Endothelial cell (in vitro differentiated cells): ENCODE measurements at regions not wholly inside any gene's neighbourhood (a gene's known extent, or its start where the extent isn't known, plus 50 kb on each side); places are given as distances from the start of the nearest gene placed in this dataset.

Experiments used
- DNase-seq: peaks from one replicate; pipeline ENCODE4 v3.0.0; 2021; ENCODE audit warnings: low spot score
- H3K27ac Mint-ChIP-seq: one replicate; pipeline ENCODE4 v1.8.0; 2021; ENCODE audit warnings: mixed read lengths, inconsistent platforms; ENCODE audit not compliant: unreplicated experiment
- H3K27me3 Mint-ChIP-seq: one replicate; pipeline ENCODE4 v1.8.0; 2021; ENCODE audit warnings: mild to moderate bottlenecking, moderate library complexity, mixed read lengths, inconsistent platforms; ENCODE audit not compliant: unreplicated experiment
- H3K36me3 Mint-ChIP-seq: one replicate; pipeline ENCODE4 v1.8.0; 2021; ENCODE audit warnings: mild to moderate bottlenecking, low read depth, mixed read lengths, inconsistent platforms; ENCODE audit not compliant: unreplicated experiment
- H3K4me1 Mint-ChIP-seq: one replicate; pipeline ENCODE4 v1.8.0; 2021; ENCODE audit warnings: mild to moderate bottlenecking, mixed read lengths, inconsistent platforms; ENCODE audit not compliant: unreplicated experiment
- H3K4me3 Mint-ChIP-seq: one replicate; pipeline ENCODE4 v1.8.0; 2021; ENCODE audit warnings: mild to moderate bottlenecking, mixed read lengths, inconsistent platforms; ENCODE audit not compliant: unreplicated experiment
- H3K9me3 Mint-ChIP-seq: one replicate; pipeline ENCODE4 v1.8.0; 2021; ENCODE audit warnings: mixed read lengths, inconsistent platforms; ENCODE audit not compliant: unreplicated experiment
- CTCF ChIP-seq: fragments of 200-600 bp; sonication (generic); IDR thresholded peaks from one replicate; pipeline ENCODE4 v1.5.0; 2021; ENCODE audit warnings: antibody characterized with exemption; ENCODE audit not compliant: unreplicated experiment

GRCh38 chr5:27708534-27708933, 670.1 kb upstream of the CDH9 start:
- Mint-ChIP-seq H3K4me1 (no peaks in the 10 kb centered on the region), H3K4me3 (no peak overlapping the region), H3K9me3 (no peaks in the 10 kb centered on the region), H3K27ac (no peak overlapping the region), H3K27me3 (no peaks in the 10 kb centered on the region), H3K36me3 (no peaks in the 10 kb centered on the region)
- no peak for DNase-seq
- no peak for TF ChIP-seq CTCF

GRCh38 chr5:27706832-27707231, 668.4 kb upstream of the CDH9 start:
- no peak for TF ChIP-seq CTCF
- no peak overlapping the region for H3K4me3 Mint-ChIP-seq
- no peaks in the 10 kb centered on the region for H3K9me3 Mint-ChIP-seq
- no peak overlapping the region for H3K27ac Mint-ChIP-seq
- DNase-seq: no peak
- H3K27me3 Mint-ChIP-seq: no peaks in the 10 kb centered on the region
- H3K36me3 Mint-ChIP-seq: no peaks in the 10 kb centered on the region
- H3K4me1 Mint-ChIP-seq: no peaks in the 10 kb centered on the region

- no peaks in the 10 kb centered on the region for H3K36me3 Mint-ChIP-seq
- no peaks in the 10 kb centered on the region for H3K4me1 Mint-ChIP-seq
- TF ChIP-seq CTCF: no peak
- H3K27me3 Mint-ChIP-seq: no peaks in the 10 kb centered on the region
- H3K9me3 Mint-ChIP-seq: no peaks in the 10 kb centered on the region
- no peak overlapping the region for H3K4me3 Mint-ChIP-seq
- H3K27ac Mint-ChIP-seq: no peak overlapping the region
- no peak for DNase-seq
Measured at GRCh38 chr5:27705661-27706060, 667.3 kb upstream of the CDH9 start.

- no peak overlapping the region for H3K27ac Mint-ChIP-seq
Measured at GRCh38 chr5:27701931-27702903, 663.8 kb upstream of the CDH9 start.

More at GRCh38 chr5:27701931-27702903, 663.8 kb upstream of the CDH9 start:
- no peaks in the 10 kb centered on the region for H3K9me3 Mint-ChIP-seq
- no peak for TF ChIP-seq CTCF
- H3K4me1 Mint-ChIP-seq: no peaks in the 10 kb centered on the region
- DNase-seq: no peak
- no peaks in the 10 kb centered on the region for H3K27me3 Mint-ChIP-seq
- H3K36me3 Mint-ChIP-seq: no peaks in the 10 kb centered on the region
- H3K4me3 Mint-ChIP-seq: no peak overlapping the region
